Gastrocnemius medialis (tissue), 4 donors: ENCODE measurements at regions not wholly inside any gene's neighbourhood (a gene's known extent, or its start where the extent isn't known, plus 50 kb on each side); places are given as distances from the start of the nearest gene placed in this dataset.

ENCODE experiments used
- ATAC-seq, 2 donors: fragments of 150-250 bp; one replicate each; pipeline ENCODE4 v1.9.1; 2016
- DNase-seq, 2 donors: peaks; one replicate each; pipeline ENCODE4 v3.0.0-alpha.2; 2019
- H3K27ac ChIP-seq, 4 donors: fragments of 200-600 bp; sonication (generic); 1 replicate in 1 of 4; 2 replicates in 3 of 4; pipeline ENCODE4 v1.5.1; 2016 to 2018; ENCODE audit warnings: mild to moderate bottlenecking in 2 of 4, moderate library complexity in 1 of 4
- H3K27me3 ChIP-seq, 3 donors: fragments of 200-600 bp; sonication (generic) in 2 of 3; 1 replicate in 1 of 3; 2 replicates in 2 of 3; pipeline versions ENCODE4 v1.5.1 to v1.6.0; 2016 to 2019; ENCODE audit warnings: mild to moderate bottlenecking in 1 of 3, moderate library complexity in 1 of 3
- H3K36me3 ChIP-seq, 2 donors: fragments of 200-600 bp; sonication (generic) in 1 of 2; one replicate each; pipeline ENCODE4 v1.5.1; 2017 to 2018
- H3K4me1 ChIP-seq, 2 donors: fragments of 200-600 bp; sonication (generic) in 1 of 2; one replicate each; pipeline ENCODE4 v1.5.1; 2016 to 2017; ENCODE audit warnings: mild to moderate bottlenecking in 2 of 2
- H3K4me3 ChIP-seq, 4 donors: fragments of 200-600 bp; sonication (generic) in 3 of 4; 1 replicate in 1 of 4; 2 replicates in 3 of 4; pipeline ENCODE4 v1.5.1; 2016 to 2019; ENCODE audit warnings: mild to moderate bottlenecking in 2 of 4
- H3K9me3 ChIP-seq, 3 donors: fragments of 200-600 bp; sonication (generic) in 2 of 3; 1 replicate in 1 of 3; 2 replicates in 2 of 3; pipeline ENCODE4 v1.5.1; 2016 to 2019
- CTCF ChIP-seq, 5 experiments: fragments of 450-650 bp in 3 of 5; fragments of 200-600 bp in 2 of 5; sonication (generic) in 2 of 5; IDR thresholded peaks in 4 of 5; conservative IDR thresholded peaks in 1 of 5; 1 replicate in 4 of 5; 2 replicates in 1 of 5; pipeline ENCODE4 v1.5.1; 2016 to 2019; ENCODE audit warnings: antibody characterized with exemption in 5 of 5, mild to moderate bottlenecking in 3 of 5, moderate library complexity in 3 of 5
- POLR2A ChIP-seq, 2 donors: fragments of 450-650 bp; IDR thresholded peaks; one replicate each; pipeline ENCODE4 v1.6.1; 2017; ENCODE audit warnings: antibody characterized with exemption in 2 of 2, mild to moderate bottlenecking in 2 of 2, moderate library complexity in 2 of 2
- in situ Hi-C, 4 donors: fragments of 200-750 bp; cut with MboI; loops; one replicate each; pipeline versions ENCODE4 v1.15.0 to v1.8.0; 2017; ENCODE audit warnings: low sequenced_read_pairs in 4 of 4
- intact Hi-C: fragments of 100-400 bp; cut with DNase I; formaldehyde crosslinking; loops from one replicate; pipeline ENCODE4 v1.15.1; 2023; ENCODE audit warnings: low total_unique reads

- intact Hi-C loops: no loop called here
These were observed 473.9 kb upstream of the UBE2E2 start for GRCh38 chr3:22729212-22729611.

GRCh38 chr3:22729981-22730380, 473.1 kb upstream of the UBE2E2 start:
- Histone ChIP-seq H3K9me3 (no peaks in the 10 kb centered on the region), H3K4me3 (no peak overlapping the region), H3K4me1 (no peaks in the 10 kb centered on the region), H3K36me3 (no peaks in the 10 kb centered on the region), H3K27me3 (no peaks in the 10 kb centered on the region), H3K27ac (no peak overlapping the region)
- no peak for TF ChIP-seq POLR2A (IDR thresholded peaks at IDR 0.05)
- TF ChIP-seq CTCF (IDR thresholded peaks at IDR 0.05 in 4 of 5, conservative IDR thresholded peaks at IDR 0.05 in 1 of 5): peak in 1 of 5 experiments; percentile 21
- DNase-seq: no peak
- in situ Hi-C loops: no loop called here
- intact Hi-C loops: no loop called here
- ATAC-seq: no peak

More at GRCh38 chr3:22729212-22729611, 473.9 kb upstream of the UBE2E2 start:
- Histone ChIP-seq H3K36me3 (no peaks in the 10 kb centered on the region), H3K27ac (no peak overlapping the region), H3K4me3 (no peak overlapping the region), H3K4me1 (no peaks in the 10 kb centered on the region), H3K27me3 (no peaks in the 10 kb centered on the region), H3K9me3 (no peaks in the 10 kb centered on the region)
- TF ChIP-seq CTCF (IDR thresholded peaks at IDR 0.05 in 4 of 5, conservative IDR thresholded peaks at IDR 0.05 in 1 of 5): no peak
- in situ Hi-C loops: no loop called here
- DNase-seq (no peak), ATAC-seq (no peak)

GRCh38 chr3:22730701-22731100, 472.4 kb upstream of the UBE2E2 start:
- no peak for ATAC-seq
- H3K36me3 ChIP-seq: no peaks in the 10 kb centered on the region
- in situ Hi-C loops: no loop called here

GRCh38 chr3:22731901-22732300, 471.2 kb upstream of the UBE2E2 start:
- Histone ChIP-seq H3K36me3 (no peaks in the 10 kb centered on the region), H3K4me3 (no peak overlapping the region), H3K27ac (no peak overlapping the region), H3K27me3 (no peaks in the 10 kb centered on the region), H3K9me3 (no peaks in the 10 kb centered on the region), H3K4me1 (no peaks in the 10 kb centered on the region)
- ATAC-seq (no peak), DNase-seq (no peak)
- no peak for TF ChIP-seq CTCF (IDR thresholded peaks at IDR 0.05 in 4 of 5, conservative IDR thresholded peaks at IDR 0.05 in 1 of 5)
- no peak for TF ChIP-seq POLR2A (IDR thresholded peaks at IDR 0.05)
- in situ Hi-C loops (no loop called here), intact Hi-C loops (no loop called here)

More at GRCh38 chr3:22730701-22731100, 472.4 kb upstream of the UBE2E2 start:
- H3K27ac ChIP-seq: no peak overlapping the region
- H3K4me3 ChIP-seq: no peak overlapping the region
- no peaks in the 10 kb centered on the region for H3K27me3 ChIP-seq
- intact Hi-C loops: no loop called here
- TF ChIP-seq CTCF (IDR thresholded peaks at IDR 0.05 in 4 of 5, conservative IDR thresholded peaks at IDR 0.05 in 1 of 5) (no peak), POLR2A (IDR thresholded peaks at IDR 0.05) (no peak)
- H3K4me1 ChIP-seq: no peaks in the 10 kb centered on the region
- no peak for DNase-seq
- H3K9me3 ChIP-seq: no peaks in the 10 kb centered on the region

GRCh38 chr3:22732641-22733040, 470.5 kb upstream of the UBE2E2 start:
- ATAC-seq: no peak
- in situ Hi-C loops: no loop called here

More at GRCh38 chr3:22732641-22733040, 470.5 kb upstream of the UBE2E2 start:
- no peak for DNase-seq
- no peak for TF ChIP-seq CTCF (IDR thresholded peaks at IDR 0.05 in 4 of 5, conservative IDR thresholded peaks at IDR 0.05 in 1 of 5)
- no peak for TF ChIP-seq POLR2A (IDR thresholded peaks at IDR 0.05)
- Histone ChIP-seq H3K9me3 (no peaks in the 10 kb centered on the region), H3K36me3 (no peaks in the 10 kb centered on the region), H3K4me1 (no peaks in the 10 kb centered on the region), H3K4me3 (no peak overlapping the region), H3K27ac (no peak overlapping the region), H3K27me3 (no peaks in the 10 kb centered on the region)
- intact Hi-C loops: no loop called here
